ENCODE measurements at regions not wholly inside any gene's neighbourhood (a gene's known extent, or its start where the extent isn't known, plus 50 kb on each side); places are given as distances from the start of the nearest gene placed in this dataset.

DNA sequence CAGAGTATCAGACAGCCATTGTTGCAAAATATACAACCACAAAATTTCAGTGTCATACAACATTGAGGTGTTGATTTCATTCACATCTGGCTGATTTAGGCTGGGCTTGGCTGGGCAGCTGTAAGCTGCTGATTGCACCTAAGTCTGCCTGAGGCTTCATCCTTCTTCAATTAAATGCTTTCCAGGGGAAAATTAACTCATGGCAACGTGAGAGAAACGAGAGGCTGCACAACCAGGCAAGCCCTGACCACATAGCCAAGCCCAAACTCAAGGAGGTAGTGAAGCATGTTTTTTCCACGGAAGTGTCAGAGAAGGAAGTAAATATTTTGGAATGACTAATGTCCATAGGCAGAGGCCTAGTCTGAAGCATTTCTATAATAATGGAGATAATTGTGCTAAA, 273.8 kb upstream of the ZC3H12C start:
- TF ChIP-seq ZFP30 (CRISPR knock-in tag; IDR thresholded peaks at IDR 0.05) (no peak), POU6F1 (CRISPR knock-in tag; IDR thresholded peaks at IDR 0.05; ENCODE audit: borderline replicate concordance, low read depth) (no peak), CSDC2 (CRISPR knock-in tag; IDR thresholded peaks at IDR 0.05) (no peak), ARNTL (CRISPR knock-in tag; IDR thresholded peaks at IDR 0.05; ENCODE audit: borderline replicate concordance, low read depth) (no peak), CSRNP3 (CRISPR knock-in tag; IDR thresholded peaks at IDR 0.05) (no peak), ZNF8 (CRISPR knock-in tag; IDR thresholded peaks at IDR 0.05) (no peak), PATZ1 (CRISPR knock-in tag; IDR thresholded peaks at IDR 0.05; ENCODE audit: borderline replicate concordance) (no peak), ISL1 (CRISPR knock-in tag; IDR thresholded peaks at IDR 0.05) (no peak), ESRRG (CRISPR knock-in tag; IDR thresholded peaks at IDR 0.05) (no peak), OSR1 (CRISPR knock-in tag; IDR thresholded peaks at IDR 0.05) (no peak), TOX (CRISPR knock-in tag; IDR thresholded peaks at IDR 0.05; ENCODE audit: borderline replicate concordance) (no peak), PPARA (CRISPR knock-in tag; IDR thresholded peaks at IDR 0.05; ENCODE audit: borderline replicate concordance) (no peak), BACH2 (CRISPR knock-in tag; IDR thresholded peaks at IDR 0.05; ENCODE audit: borderline replicate concordance) (no peak)
- TF ChIP-seq, protein P1, sequence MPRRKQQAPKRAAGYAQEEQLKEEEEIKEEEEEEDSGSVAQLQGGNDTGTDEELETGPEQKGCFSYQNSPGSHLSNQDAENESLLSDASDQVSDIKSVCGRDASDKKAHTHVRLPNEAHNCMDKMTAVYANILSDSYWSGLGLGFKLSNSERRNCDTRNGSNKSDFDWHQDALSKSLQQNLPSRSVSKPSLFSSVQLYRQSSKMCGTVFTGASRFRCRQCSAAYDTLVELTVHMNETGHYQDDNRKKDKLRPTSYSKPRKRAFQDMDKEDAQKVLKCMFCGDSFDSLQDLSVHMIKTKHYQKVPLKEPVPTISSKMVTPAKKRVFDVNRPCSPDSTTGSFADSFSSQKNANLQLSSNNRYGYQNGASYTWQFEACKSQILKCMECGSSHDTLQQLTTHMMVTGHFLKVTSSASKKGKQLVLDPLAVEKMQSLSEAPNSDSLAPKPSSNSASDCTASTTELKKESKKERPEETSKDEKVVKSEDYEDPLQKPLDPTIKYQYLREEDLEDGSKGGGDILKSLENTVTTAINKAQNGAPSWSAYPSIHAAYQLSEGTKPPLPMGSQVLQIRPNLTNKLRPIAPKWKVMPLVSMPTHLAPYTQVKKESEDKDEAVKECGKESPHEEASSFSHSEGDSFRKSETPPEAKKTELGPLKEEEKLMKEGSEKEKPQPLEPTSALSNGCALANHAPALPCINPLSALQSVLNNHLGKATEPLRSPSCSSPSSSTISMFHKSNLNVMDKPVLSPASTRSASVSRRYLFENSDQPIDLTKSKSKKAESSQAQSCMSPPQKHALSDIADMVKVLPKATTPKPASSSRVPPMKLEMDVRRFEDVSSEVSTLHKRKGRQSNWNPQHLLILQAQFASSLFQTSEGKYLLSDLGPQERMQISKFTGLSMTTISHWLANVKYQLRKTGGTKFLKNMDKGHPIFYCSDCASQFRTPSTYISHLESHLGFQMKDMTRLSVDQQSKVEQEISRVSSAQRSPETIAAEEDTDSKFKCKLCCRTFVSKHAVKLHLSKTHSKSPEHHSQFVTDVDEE (CRISPR knock-in tag; IDR thresholded peaks at IDR 0.05) = no peak

Measured in SK-N-SH treated with all-trans-retinoic acid at 6 μM for 48 hours (cell line).